ENCODE measurements at regions not wholly inside any gene's neighbourhood (a gene's known extent, or its start where the extent isn't known, plus 50 kb on each side); places are given as distances from the start of the nearest gene placed in this dataset.

- no peak overlapping the region for H3K27ac ChIP-seq (ENCODE audit: low read depth, low read length)
- no peaks in the 10 kb centered on the region for H3K9me3 ChIP-seq (ENCODE audit: control insufficient read depth, insufficient read depth, low read length)
- no peaks in the 10 kb centered on the region for H3F3A ChIP-seq (ENCODE audit: control insufficient read depth, insufficient read depth)
- H3K4me3 ChIP-seq (ENCODE audit: low read length), result no peak overlapping the region
- peaks cover 5% of the 10 kb centered on the region; the same call in 1 of the 2 replicates for H3K4me1 ChIP-seq (ENCODE audit: control insufficient read depth, low read length)
- no peaks in the 10 kb centered on the region for H3K79me2 ChIP-seq (ENCODE audit: control insufficient read depth, low read length)
- H3K27me3 ChIP-seq (ENCODE audit: control insufficient read depth, low read length), result no peaks in the 10 kb centered on the region
- H3K36me3 ChIP-seq (ENCODE audit: control insufficient read depth, low read length), result no peaks in the 10 kb centered on the region
- no peaks in the 10 kb centered on the region for H4K20me1 ChIP-seq (ENCODE audit: control insufficient read depth, insufficient read depth, low read depth, low read length)
- no peaks in the 10 kb centered on the region for H3K9me2 ChIP-seq (replicated peaks; ENCODE audit: control insufficient read depth, low read length)
- no peak overlapping the region for H3K4me2 ChIP-seq (ENCODE audit: low read length)
- TF ChIP-seq EZH2phosphoT487 (IDR thresholded peaks at IDR 0.05; ENCODE audit: borderline replicate concordance, low read length) (no peak), CTCF (IDR thresholded peaks at IDR 0.05; ENCODE audit: low read depth, low read length, poor library complexity, severe bottlenecking) (no peak)
Observed at GRCh38 chr12:27193854-27194544, 50.1 kb upstream of the STK38L start.
